ENCODE measurements at regions not wholly inside any gene's neighbourhood (a gene's known extent, or its start where the extent isn't known, plus 50 kb on each side); places are given as distances from the start of the nearest gene placed in this dataset.

DNA sequence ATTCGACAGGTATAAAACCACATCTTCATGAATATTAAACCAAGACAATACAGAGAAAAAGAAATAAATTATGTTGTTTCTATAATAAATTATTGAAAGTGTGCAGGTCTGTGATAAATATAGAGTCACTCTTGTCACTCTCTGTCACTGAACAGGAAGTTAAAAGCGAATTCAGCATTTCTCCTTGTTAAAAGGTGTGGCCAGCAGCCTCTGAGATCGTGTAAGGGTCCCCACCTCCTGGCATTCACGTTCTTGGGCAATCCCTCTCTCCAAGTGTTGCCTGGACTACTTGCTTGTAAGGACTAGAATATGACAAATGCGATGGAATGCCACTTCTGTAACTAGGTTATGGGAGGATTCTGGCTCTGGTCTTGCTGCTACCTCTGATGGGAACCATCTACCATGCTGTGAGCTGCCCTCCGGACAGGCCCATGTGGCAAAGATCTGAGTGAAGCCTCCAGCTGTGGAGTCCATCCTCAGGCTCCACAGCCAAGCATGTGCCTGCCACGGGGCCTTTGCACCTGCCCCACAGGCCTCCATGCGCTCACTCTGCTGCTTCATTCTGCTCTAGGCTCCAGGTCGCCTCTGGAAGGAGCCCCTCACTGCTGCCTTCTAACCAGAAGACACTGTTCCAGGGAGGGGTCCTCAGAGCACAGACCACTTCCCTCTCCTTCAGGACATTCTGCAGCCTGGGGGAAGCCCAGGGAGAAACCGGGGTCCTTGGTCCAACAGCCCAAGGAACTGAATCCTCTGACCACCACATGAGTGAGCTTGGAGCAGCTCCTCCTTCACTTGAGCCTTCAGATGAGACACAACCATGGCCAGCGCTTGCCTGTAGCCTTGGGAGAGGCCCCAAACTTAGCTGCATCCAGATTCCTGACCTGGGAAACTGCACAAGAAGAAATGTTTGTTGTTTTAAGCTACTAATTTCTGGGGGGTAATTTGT lies 202.9 kb upstream of the HDAC4 start:
- intact Hi-C loops (cut with micrococcal nuclease), result no loop called here
- Mint-ChIP-seq H3K9me3 (no peaks in the 10 kb centered on the region), H3K27me3 (ENCODE audit: low read depth) (peaks cover 22% of the 10 kb centered on the region), H3K36me3 (ENCODE audit: low read depth) (no peaks in the 10 kb centered on the region), H3K4me3 (ENCODE audit: low read depth) (no peak overlapping the region), H3K4me1 (ENCODE audit: low read depth) (peaks cover 6% of the 10 kb centered on the region), H3K27ac (no peak overlapping the region)
- no peak for DNase-seq (ENCODE audit: low spot score)

DNA sequence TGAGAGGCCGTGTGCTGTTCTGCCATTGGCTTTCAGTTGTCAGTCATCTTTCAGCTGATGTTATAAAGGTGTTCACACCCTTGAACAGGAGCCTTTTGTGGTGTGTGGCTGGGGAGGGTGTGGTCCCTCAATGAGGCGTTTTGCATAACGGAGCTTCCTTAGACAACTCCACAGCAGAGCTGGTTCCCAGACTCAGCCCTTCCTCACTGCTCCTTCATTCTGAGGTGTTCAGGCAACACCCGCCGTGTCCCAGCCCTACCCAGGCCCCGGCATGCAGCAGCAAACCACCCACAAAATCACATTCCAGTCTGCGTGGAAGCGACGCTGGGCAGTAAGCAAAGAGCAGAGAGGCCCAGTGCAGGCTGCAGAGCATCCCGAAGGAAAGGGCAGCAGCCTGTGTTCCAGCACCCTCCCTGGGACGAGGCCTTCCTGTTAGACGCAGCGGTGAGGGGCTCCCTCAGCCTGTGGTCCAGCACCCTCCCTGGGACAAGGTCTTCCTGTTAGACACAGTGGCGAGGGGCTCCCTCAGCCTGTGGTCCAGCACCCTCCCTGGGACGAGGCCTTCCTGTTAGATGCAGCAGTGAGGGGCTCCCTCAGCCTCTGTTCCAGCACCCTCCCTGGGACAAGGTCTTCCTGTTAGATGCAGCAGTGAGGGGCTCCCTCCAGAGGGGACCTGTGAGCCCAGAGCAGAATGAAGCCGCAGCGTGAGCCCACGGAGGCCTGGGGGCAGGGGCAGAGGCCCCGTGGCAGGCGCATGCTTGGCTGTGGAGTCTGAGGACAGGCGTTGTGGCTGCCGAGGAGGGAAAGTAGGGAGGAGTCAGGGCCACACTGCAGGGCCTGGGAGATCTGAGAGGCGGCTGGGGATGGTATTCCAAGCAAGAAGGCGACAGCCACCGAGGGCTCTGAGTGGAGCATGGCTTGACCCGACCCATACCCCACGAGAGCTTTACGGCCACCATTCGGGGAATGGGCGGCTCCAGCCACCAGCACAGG lies 201.8 kb upstream of the HDAC4 start:
- no peaks in the 10 kb centered on the region for H3K36me3 Mint-ChIP-seq (ENCODE audit: low read depth)
- H3K4me3 Mint-ChIP-seq (ENCODE audit: low read depth), result no peak overlapping the region
- peaks cover 6% of the 10 kb centered on the region for H3K4me1 Mint-ChIP-seq (ENCODE audit: low read depth)
- H3K9me3 Mint-ChIP-seq, result no peaks in the 10 kb centered on the region
- H3K27me3 Mint-ChIP-seq (ENCODE audit: low read depth), result peaks cover 20% of the 10 kb centered on the region
- H3K27ac Mint-ChIP-seq, result no peak overlapping the region
- no peak for DNase-seq (ENCODE audit: low spot score)
- intact Hi-C loops (cut with micrococcal nuclease), result no loop called here

DNA sequence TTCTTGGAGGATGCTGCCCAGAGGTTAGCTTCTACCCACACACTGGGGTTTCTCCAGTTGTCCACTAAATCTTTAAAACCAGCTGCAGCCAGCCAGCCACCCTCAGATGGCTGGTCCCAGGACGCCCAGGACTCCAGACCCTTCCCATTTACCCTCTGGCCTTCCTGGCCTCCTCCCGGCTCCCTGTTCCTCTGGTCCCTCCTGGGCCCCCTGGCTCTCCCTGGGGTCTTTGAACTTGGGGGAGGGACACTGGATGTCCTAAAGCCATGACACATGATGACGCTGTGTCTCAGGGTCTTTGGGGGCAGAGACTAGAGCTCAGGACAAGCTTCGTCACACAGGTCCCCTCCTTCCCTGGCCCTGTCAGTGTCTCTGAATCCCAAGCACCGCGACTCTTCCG lies 201.1 kb upstream of the HDAC4 start:
- H3K27me3 Mint-ChIP-seq (ENCODE audit: low read depth), result peaks cover 19% of the 10 kb centered on the region
- intact Hi-C loops (cut with micrococcal nuclease), result no loop called here

DNA sequence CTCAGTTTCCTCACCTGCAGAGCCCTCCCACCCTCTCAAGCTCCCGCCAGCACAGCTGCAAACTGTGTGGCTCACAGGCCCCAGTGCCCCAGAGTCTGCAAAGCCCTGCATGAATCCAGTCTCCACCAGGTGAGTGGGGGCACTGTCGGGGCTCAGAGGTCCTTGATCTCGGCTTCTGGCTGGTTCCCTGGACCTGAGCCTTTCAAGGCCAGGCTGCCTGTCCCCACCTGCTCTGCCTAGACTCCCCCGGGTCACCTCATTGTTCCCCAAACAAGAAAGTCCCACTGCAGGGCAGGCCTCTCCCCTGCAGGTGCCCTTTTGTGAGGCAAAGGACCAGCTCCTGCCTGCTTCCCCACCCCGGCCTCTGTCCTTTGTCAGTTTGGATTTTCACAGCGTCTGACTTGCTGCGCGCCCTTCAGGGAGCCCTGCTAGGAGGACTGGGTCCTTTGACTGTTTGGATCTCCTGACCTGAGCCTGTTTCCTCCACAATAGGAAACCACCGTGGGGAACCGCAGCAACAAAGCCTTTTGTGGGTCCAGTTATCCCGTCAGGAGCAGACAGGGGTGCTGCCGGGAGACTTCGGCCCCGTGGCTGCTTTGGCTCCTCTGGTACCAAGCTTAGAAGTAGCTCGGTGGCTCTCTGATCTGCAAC lies 200.5 kb upstream of the HDAC4 start:
- no peak for DNase-seq (ENCODE audit: low spot score)

More for the DNA sequence above, 201.1 kb upstream of the HDAC4 start:
- DNase-seq (ENCODE audit: low spot score), result no peak
- Mint-ChIP-seq H3K36me3 (ENCODE audit: low read depth) (no peaks in the 10 kb centered on the region), H3K27ac (no peak overlapping the region), H3K9me3 (no peaks in the 10 kb centered on the region), H3K4me3 (ENCODE audit: low read depth) (no peak overlapping the region), H3K4me1 (ENCODE audit: low read depth) (peaks cover 6% of the 10 kb centered on the region)

DNA sequence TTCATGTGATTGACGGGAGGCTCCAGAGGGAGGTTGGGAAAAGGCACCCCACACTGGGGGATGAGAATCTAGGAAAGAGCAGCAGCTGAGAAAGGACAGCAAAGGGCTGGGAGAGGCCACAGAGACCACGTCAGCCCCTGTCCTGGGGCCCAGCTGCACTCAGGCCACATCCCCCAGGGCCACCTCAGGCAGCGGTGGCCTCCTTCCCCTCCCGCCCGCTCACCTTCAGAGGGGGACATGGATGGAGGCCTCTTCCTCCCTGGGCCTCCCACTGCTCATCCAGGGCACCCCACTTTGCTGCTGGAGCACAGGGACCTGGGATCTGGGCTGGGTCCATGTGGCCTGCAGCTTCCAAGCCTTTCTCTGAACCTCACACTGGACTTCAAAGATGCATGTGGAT lies 199.8 kb upstream of the HDAC4 start:
- H3K4me1 Mint-ChIP-seq (ENCODE audit: low read depth), result peaks cover 6% of the 10 kb centered on the region
- H3K27ac Mint-ChIP-seq, result no peak overlapping the region
- no peak for DNase-seq (ENCODE audit: low spot score)

More for the DNA sequence above, 200.5 kb upstream of the HDAC4 start:
- Mint-ChIP-seq H3K36me3 (ENCODE audit: low read depth) (no peaks in the 10 kb centered on the region), H3K27me3 (ENCODE audit: low read depth) (peaks cover 13% of the 10 kb centered on the region), H3K4me3 (ENCODE audit: low read depth) (no peak overlapping the region), H3K27ac (no peak overlapping the region), H3K4me1 (ENCODE audit: low read depth) (peaks cover 6% of the 10 kb centered on the region), H3K9me3 (no peaks in the 10 kb centered on the region)
- intact Hi-C loops (cut with micrococcal nuclease), result no loop called here

DNA sequence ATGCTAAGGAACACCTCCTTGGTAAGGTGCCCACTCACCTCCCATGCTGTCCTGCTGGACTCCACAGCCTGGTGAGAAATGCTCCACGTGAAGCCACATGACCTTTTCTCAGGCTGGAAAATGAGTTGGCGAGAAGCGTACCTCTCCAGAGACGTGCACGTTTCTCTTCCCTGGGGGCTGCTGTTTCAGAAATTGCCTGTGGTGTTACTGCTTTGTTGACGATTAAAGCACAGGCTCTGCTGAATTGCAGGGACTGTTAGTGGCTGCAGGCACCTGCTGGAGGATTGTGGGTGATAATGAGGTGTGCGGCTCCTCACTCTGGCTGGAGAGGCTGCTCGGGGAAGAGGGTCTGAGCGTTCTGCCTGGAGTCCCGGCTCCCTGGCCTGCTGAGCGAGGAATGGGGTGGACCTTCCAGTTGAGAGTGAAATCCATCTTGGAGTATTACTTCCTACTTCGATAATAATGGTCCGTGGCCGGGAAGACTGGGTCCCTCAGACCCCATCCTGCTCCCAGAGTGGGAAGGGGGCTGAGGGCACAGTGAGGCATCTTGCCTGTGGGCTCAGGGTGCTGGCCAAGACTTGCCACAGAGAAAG lies 199.3 kb upstream of the HDAC4 start:
- H3K9me3 Mint-ChIP-seq, result no peaks in the 10 kb centered on the region
- H3K36me3 Mint-ChIP-seq (ENCODE audit: low read depth), result no peaks in the 10 kb centered on the region
- intact Hi-C loops (cut with micrococcal nuclease), result no loop called here
- no peak overlapping the region for H3K4me3 Mint-ChIP-seq (ENCODE audit: low read depth)
- H3K27ac Mint-ChIP-seq, result no peak overlapping the region
- peaks cover 6% of the 10 kb centered on the region for H3K27me3 Mint-ChIP-seq (ENCODE audit: low read depth)
- no peak for DNase-seq (ENCODE audit: low spot score)
- peaks cover 6% of the 10 kb centered on the region for H3K4me1 Mint-ChIP-seq (ENCODE audit: low read depth)

More for the DNA sequence above, 199.8 kb upstream of the HDAC4 start:
- intact Hi-C loops (cut with micrococcal nuclease), result no loop called here
- no peaks in the 10 kb centered on the region for H3K9me3 Mint-ChIP-seq
- peaks cover 8% of the 10 kb centered on the region for H3K27me3 Mint-ChIP-seq (ENCODE audit: low read depth)
- no peak overlapping the region for H3K4me3 Mint-ChIP-seq (ENCODE audit: low read depth)
- no peaks in the 10 kb centered on the region for H3K36me3 Mint-ChIP-seq (ENCODE audit: low read depth)

DNA sequence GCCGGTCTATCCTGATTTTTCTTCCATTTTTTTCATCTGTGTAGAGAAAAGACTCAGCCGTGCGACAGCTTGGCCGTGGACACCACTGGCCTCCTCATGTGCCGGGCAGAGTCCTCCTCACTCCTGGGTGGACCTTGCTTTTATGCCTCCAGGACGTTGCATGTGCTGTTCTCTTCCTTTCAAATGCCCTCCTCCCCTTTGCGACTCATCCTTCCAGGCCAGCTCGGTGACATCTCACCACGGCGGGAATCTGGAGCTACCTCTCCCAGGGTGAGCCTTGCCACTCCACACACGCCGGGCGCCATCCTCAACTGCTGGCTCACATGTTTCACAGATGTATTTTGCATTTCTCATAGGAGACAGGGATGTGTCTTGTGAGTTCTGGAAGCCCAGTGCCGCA lies 198.5 kb upstream of the HDAC4 start:
- Mint-ChIP-seq H3K36me3 (ENCODE audit: low read depth) (no peaks in the 10 kb centered on the region), H3K4me3 (ENCODE audit: low read depth) (no peak overlapping the region), H3K27ac (no peak overlapping the region), H3K4me1 (ENCODE audit: low read depth) (peaks cover 6% of the 10 kb centered on the region), H3K27me3 (ENCODE audit: low read depth) (peaks cover under 1% of the 10 kb centered on the region), H3K9me3 (no peaks in the 10 kb centered on the region)
- intact Hi-C loops (cut with micrococcal nuclease), result no loop called here
- DNase-seq (ENCODE audit: low spot score), result no peak

DNA sequence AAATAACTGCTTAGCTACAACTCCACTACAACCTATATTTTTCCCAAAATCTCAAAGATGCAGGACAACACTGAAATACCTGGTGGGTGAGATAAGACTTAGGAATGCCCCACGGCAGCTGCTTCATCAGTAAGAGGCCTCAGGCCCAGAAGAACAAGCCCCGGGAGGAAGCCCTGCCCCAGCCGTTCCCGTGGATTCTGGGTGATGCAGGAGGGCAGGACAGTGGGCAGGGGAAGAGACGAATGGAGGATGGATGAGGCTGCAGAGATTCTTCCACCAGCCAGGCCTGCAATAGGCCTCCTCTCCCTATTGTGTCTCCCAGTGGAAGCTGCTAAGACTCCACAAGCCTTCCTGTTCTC lies 197.9 kb upstream of the HDAC4 start:
- no peak for DNase-seq (ENCODE audit: low spot score)
- H3K36me3 Mint-ChIP-seq (ENCODE audit: low read depth), result no peaks in the 10 kb centered on the region
- no peaks in the 10 kb centered on the region for H3K27me3 Mint-ChIP-seq (ENCODE audit: low read depth)
- intact Hi-C loops (cut with micrococcal nuclease), result no loop called here
- H3K27ac Mint-ChIP-seq, result no peak overlapping the region
- H3K4me1 Mint-ChIP-seq (ENCODE audit: low read depth), result peaks cover 6% of the 10 kb centered on the region
- H3K4me3 Mint-ChIP-seq (ENCODE audit: low read depth), result no peak overlapping the region
- H3K9me3 Mint-ChIP-seq, result no peaks in the 10 kb centered on the region

DNA sequence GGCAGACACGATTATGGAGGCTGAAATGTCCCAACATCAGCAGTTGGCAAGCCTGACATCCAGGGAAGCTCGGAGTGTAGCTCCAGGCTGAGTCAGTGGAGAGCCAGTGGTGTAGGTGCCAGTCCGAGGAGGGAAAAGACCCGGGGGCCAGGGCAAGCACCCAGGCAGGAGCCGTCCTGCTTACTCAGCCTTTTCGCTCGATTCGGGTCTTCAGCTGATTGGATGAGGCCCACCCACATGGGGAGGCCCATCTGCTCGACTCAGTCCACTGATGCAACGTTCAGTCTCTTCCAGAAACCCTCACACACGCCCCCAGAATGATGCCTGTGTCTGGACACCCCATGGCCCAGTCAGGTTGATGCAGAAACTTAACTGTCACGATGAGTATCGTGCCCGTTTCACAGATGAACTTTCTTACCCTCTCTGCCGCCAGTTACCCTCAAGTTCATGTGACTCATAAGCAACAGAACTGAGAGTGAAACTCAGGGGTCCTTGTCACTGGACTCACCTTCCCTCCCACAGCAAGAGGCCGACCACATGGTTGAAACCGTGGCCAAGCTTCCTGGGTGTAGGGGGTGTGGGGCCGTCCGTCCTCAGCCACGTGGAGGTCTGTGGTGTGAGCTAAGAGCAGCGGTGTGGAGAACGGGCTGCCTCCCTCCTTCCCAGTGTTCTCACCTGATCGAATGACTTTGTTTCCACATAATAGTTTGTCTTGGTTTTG lies 197.4 kb upstream of the HDAC4 start:
- H3K4me3 Mint-ChIP-seq (ENCODE audit: low read depth), result no peak overlapping the region
- no peaks in the 10 kb centered on the region for H3K36me3 Mint-ChIP-seq (ENCODE audit: low read depth)
- H3K27me3 Mint-ChIP-seq (ENCODE audit: low read depth), result no peaks in the 10 kb centered on the region
- H3K4me1 Mint-ChIP-seq (ENCODE audit: low read depth), result peaks cover 6% of the 10 kb centered on the region
- intact Hi-C loops (cut with micrococcal nuclease), result no loop called here
- H3K9me3 Mint-ChIP-seq, result no peaks in the 10 kb centered on the region
- H3K27ac Mint-ChIP-seq, result no peak overlapping the region
- DNase-seq (ENCODE audit: low spot score), result no peak

DNA sequence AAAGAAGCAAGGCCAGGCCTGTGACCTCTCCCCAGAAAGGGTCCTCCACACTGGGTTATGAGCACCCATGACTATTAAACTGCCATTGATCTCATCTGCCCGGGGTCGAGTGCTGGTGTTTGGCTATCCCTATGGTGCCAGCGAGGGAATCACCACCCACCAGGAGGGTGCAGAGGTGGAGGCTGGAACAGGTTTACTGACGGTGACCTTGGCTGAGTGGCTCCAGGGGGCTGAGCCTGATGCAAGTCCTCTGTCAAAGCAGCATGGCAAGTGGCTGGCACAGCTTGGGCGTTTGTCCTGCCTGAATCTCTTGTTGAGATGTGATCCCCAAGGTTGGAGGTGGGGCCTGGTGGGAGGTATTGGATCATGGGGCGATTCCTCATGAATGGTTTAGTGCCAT lies 196.4 kb upstream of the HDAC4 start:
- DNase-seq (ENCODE audit: low spot score), result no peak
- H3K27me3 Mint-ChIP-seq (ENCODE audit: low read depth), result no peaks in the 10 kb centered on the region
- no peak overlapping the region for H3K4me3 Mint-ChIP-seq (ENCODE audit: low read depth)
- no peak overlapping the region for H3K27ac Mint-ChIP-seq
- intact Hi-C loops (cut with micrococcal nuclease), result no loop called here
- peaks cover 5% of the 10 kb centered on the region for H3K9me3 Mint-ChIP-seq
- H3K36me3 Mint-ChIP-seq (ENCODE audit: low read depth), result no peaks in the 10 kb centered on the region
- peaks cover 4% of the 10 kb centered on the region for H3K4me1 Mint-ChIP-seq (ENCODE audit: low read depth)

DNA sequence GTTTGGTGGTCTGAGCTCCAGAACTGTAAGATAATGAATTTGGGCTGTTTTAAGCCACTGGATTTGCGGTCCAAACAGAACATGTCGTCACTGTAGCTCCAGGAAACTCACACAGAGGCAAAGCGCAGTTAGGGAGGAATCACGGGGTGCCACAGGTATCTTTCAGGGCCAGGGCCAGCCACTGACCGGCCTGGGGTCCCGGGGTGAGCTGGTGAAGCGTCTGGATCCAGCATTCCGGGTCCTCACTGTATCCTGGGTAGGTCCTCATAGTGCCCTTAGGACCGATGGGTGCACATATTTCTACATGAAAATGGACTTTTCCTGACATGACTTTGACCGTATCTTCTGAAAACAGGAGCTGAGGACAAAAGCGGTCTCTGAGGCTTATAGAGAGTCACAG lies 196.0 kb upstream of the HDAC4 start:
- no peak overlapping the region for H3K4me3 Mint-ChIP-seq (ENCODE audit: low read depth)
- intact Hi-C loops (cut with micrococcal nuclease), result no loop called here
- no peak overlapping the region for H3K27ac Mint-ChIP-seq
- H3K36me3 Mint-ChIP-seq (ENCODE audit: low read depth), result no peaks in the 10 kb centered on the region
- H3K9me3 Mint-ChIP-seq, result peaks cover 9% of the 10 kb centered on the region
- DNase-seq (ENCODE audit: low spot score), result no peak
- H3K4me1 Mint-ChIP-seq (ENCODE audit: low read depth), result peaks cover 2% of the 10 kb centered on the region
- no peaks in the 10 kb centered on the region for H3K27me3 Mint-ChIP-seq (ENCODE audit: low read depth)

DNA sequence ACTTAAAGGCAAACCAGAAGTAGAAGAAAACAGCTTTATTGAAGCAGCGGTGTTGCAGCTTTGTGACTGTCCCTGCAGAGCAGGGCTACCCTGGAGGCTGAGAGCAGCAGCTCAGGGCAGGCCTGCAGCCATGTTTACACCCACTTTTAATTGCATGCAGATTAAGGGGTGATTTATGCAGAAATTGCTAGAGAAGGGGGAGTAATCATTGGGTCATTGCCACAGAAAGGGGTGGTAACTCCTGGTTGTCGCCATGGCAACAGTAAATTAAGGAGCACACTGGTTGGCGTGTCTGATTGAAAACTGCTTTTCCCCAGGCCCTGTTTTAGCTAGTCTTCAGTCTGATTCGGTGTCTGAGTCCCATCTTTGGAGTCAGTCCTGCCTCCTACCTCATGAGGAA lies 195.4 kb upstream of the HDAC4 start:
- intact Hi-C loops (cut with micrococcal nuclease), result no loop called here
- H3K27me3 Mint-ChIP-seq (ENCODE audit: low read depth), result no peaks in the 10 kb centered on the region
- H3K27ac Mint-ChIP-seq, result no peak overlapping the region
- no peak for DNase-seq (ENCODE audit: low spot score)
- H3K9me3 Mint-ChIP-seq, result peaks cover 12% of the 10 kb centered on the region
- H3K36me3 Mint-ChIP-seq (ENCODE audit: low read depth), result no peaks in the 10 kb centered on the region
- no peak overlapping the region for H3K4me3 Mint-ChIP-seq (ENCODE audit: low read depth)
- H3K4me1 Mint-ChIP-seq (ENCODE audit: low read depth), result no peaks in the 10 kb centered on the region
